Testis (tissue), 2 donors: ENCODE measurements at regions not wholly inside any gene's neighbourhood (a gene's known extent, or its start where the extent isn't known, plus 50 kb on each side); places are given as distances from the start of the nearest gene placed in this dataset.

Experiments used
- DNase-seq: peaks from one replicate; pipeline ENCODE4 v3.0.0-alpha.2; 2019
- H3K27ac ChIP-seq, 2 donors: fragments of 200-600 bp; sonication (generic); one replicate each; pipeline ENCODE4 v1.5.1; 2019
- H3K27me3 ChIP-seq: fragments of 200-600 bp; sonication (generic); one replicate; pipeline ENCODE4 v1.5.1; 2019
- H3K36me3 ChIP-seq: fragments of 200-600 bp; sonication (generic); one replicate; pipeline ENCODE4 v1.5.1; 2017; ENCODE audit warnings: low read depth; ENCODE audit errors: missing control alignments
- H3K4me1 ChIP-seq: fragments of 200-600 bp; sonication (generic); one replicate; pipeline ENCODE4 v1.5.1; 2019
- H3K4me3 ChIP-seq, 2 donors: fragments of 200-600 bp; sonication (generic); one replicate each; pipeline ENCODE4 v1.5.1; 2017 to 2019
- H3K9me3 ChIP-seq: fragments of 200-600 bp; sonication (generic); one replicate; pipeline ENCODE4 v1.5.1; 2017
- POLR2A ChIP-seq: fragments of 450-650 bp; IDR thresholded peaks from one replicate; pipeline ENCODE4 v1.6.1; 2017; ENCODE audit warnings: antibody characterized with exemption, mild to moderate bottlenecking, moderate library complexity
- WGBS, 2 donors: methylation state at CpG; one replicate each; pipeline ENCODE4 v1.1.5; 2018; 5-methylcytosine and 5-hydroxymethylcytosine counted together
- intact Hi-C: fragments of 100-400 bp; cut with DNase I; formaldehyde crosslinking; loops from one replicate; pipeline ENCODE4 v1.15.1; 2023; ENCODE audit warnings: low total_unique reads
- TF ChIP-seq, protein P1 (sequence below), 3 experiments: fragments of 450-650 bp in 2 of 3; fragments of 200-600 bp in 1 of 3; sonication (generic) in 1 of 3; IDR thresholded peaks; one replicate each; pipeline ENCODE4 v1.5.1; 2016 to 2019; ENCODE audit warnings: antibody characterized with exemption in 3 of 3, mild to moderate bottlenecking in 2 of 3, moderate library complexity in 1 of 3

DNA sequence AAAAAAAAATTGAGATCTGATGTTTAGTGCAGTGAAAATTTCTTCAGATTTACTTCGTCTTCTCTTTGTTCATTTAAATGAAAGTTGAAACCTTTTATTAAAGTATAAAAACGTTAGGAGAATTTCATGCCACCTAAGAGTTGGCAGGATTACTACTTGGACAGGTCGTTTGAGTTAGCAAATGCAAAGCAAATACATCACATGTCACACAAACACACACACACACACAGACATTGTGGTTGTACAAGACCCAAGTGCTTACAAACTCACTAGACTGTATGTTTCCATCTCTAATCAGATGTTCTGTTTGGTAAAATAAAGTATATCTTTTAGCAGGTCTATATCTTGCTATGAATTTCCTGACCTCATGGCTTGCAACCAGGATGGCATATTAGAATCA lies 185.6 kb upstream of the COX10 start:
- H3K27ac ChIP-seq: no peak overlapping the region
- H3K4me1 ChIP-seq: no peaks in the 10 kb centered on the region
- no peaks in the 10 kb centered on the region for H3K27me3 ChIP-seq
- intact Hi-C loops: no loop called here
- no peaks in the 10 kb centered on the region for H3K9me3 ChIP-seq
- WGBS, 2 donors: 83 to 87% methylated on average over 3 of the region's 3 CpGs
- DNase-seq: no peak
- H3K36me3 ChIP-seq: no peaks in the 10 kb centered on the region
- TF ChIP-seq, protein P1, sequence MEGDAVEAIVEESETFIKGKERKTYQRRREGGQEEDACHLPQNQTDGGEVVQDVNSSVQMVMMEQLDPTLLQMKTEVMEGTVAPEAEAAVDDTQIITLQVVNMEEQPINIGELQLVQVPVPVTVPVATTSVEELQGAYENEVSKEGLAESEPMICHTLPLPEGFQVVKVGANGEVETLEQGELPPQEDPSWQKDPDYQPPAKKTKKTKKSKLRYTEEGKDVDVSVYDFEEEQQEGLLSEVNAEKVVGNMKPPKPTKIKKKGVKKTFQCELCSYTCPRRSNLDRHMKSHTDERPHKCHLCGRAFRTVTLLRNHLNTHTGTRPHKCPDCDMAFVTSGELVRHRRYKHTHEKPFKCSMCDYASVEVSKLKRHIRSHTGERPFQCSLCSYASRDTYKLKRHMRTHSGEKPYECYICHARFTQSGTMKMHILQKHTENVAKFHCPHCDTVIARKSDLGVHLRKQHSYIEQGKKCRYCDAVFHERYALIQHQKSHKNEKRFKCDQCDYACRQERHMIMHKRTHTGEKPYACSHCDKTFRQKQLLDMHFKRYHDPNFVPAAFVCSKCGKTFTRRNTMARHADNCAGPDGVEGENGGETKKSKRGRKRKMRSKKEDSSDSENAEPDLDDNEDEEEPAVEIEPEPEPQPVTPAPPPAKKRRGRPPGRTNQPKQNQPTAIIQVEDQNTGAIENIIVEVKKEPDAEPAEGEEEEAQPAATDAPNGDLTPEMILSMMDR (IDR thresholded peaks at IDR 0.05): no peak
- TF ChIP-seq POLR2A: no peak
- H3K4me3 ChIP-seq: no peak overlapping the region

DNA sequence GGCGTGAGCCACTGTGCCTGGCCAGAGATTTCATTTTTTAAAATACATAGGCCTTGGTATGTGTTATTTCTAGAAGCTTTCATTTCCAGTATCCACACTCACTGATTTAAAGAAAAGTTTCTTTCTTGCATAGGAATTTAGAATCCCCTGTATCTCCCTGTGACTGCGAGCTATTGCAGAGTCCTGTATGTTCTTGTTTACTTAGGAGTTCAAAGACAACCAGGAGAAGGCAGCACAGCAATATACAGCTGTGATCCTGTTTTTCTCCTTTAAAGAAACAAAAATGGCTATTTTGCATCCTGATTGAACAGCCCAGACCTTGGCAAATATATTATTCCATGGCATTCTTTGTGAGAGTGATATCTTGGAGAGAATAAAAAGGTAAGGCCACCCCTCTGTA lies 185.0 kb upstream of the COX10 start:
- H3K9me3 ChIP-seq: no peaks in the 10 kb centered on the region
- DNase-seq: no peak
- no peak overlapping the region for H3K4me3 ChIP-seq
- H3K27ac ChIP-seq: no peak overlapping the region
- H3K36me3 ChIP-seq: no peaks in the 10 kb centered on the region
- H3K27me3 ChIP-seq: no peaks in the 10 kb centered on the region
- intact Hi-C loops: no loop called here
- TF ChIP-seq, protein P1 (IDR thresholded peaks at IDR 0.05): no peak
- TF ChIP-seq POLR2A: no peak
- no peaks in the 10 kb centered on the region for H3K4me1 ChIP-seq
- WGBS, 2 donors: 92 to 96% methylated on average over 2 of the region's 2 CpGs

DNA sequence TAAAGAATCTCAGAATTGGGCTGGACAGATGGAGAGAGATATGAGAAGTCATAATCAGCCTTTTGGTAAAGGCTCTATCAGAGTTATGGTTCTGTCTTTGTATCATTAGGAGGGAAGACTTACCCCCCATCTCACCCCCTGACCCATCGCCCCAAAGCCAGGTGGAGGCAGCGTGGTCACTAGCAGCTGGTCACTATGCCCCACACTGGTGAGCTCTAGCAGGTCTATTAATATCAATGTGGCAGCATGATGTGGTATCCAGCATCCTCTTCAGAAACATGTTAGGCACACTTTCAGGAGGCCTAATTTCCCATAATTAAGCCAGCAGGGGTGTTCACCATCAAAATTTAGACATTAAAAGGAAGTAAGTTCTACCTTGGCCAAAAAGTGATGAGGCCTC lies 183.8 kb upstream of the COX10 start:
- Histone ChIP-seq H3K27ac (no peak overlapping the region), H3K36me3 (no peaks in the 10 kb centered on the region)
- intact Hi-C loops: no loop called here

DNA sequence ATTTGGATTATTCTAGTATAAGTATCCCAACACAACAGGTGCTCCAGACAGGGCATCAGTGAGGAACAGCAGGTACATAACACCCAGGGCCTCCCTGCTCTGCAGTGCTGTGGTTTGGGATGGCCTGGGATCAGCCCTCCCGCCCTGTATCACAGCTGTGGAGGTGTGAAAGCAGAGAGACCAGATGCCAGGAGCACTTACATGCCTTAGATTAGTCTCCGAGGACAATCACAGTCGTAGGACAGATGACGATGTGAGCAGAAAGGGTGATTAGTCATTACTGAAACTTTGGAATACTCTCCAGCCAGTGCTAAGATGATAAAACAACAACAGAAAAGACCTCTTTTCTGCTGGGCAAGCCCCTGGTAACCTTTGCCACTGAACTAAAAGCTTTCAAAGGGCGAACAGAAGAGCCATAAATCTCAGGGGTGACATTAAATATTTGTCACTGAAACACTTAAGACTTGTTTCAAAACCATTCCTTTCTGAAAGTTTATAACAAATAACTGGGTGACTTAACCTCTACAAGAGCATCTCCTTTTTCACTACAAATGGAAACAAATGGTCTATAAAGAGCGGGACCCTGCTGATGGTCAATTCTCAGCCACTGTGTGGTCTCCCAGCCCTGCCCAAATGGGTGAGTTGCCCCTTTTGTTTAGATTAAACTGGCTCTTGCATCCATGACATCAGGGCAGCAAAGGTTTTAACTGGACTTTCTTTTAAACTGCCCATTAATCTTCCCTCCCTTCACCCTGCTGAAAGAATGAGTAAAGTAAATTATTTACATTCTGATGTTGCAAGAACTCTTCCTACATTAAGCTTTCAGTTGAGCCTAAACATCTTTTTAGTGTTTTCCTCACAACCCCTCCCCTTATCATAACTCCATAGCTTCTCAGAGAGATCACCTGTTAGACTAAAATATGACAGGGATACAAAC lies 183.1 kb upstream of the COX10 start:
- no peak for DNase-seq
- TF ChIP-seq, protein P1 (IDR thresholded peaks at IDR 0.05): no peak
- no peak for TF ChIP-seq POLR2A
- Histone ChIP-seq H3K9me3 (no peaks in the 10 kb centered on the region), H3K27ac (no peak overlapping the region), H3K4me3 (no peak overlapping the region), H3K27me3 (no peaks in the 10 kb centered on the region), H3K36me3 (no peaks in the 10 kb centered on the region), H3K4me1 (no peaks in the 10 kb centered on the region)
- WGBS, 2 donors: 80 to 86% methylated on average over 6 of the region's 6 CpGs
- intact Hi-C loops: no loop called here

More for the DNA sequence above, 183.8 kb upstream of the COX10 start:
- no peak for DNase-seq
- Histone ChIP-seq H3K4me3 (no peak overlapping the region), H3K27me3 (no peaks in the 10 kb centered on the region), H3K4me1 (no peaks in the 10 kb centered on the region), H3K9me3 (no peaks in the 10 kb centered on the region)
- WGBS, 2 donors: 98 to 100% methylated on average over 2 of the region's 2 CpGs
- TF ChIP-seq POLR2A: no peak
- TF ChIP-seq, protein P1 (IDR thresholded peaks at IDR 0.05): no peak
